HG03558 (cell line): ENCODE measurements at regions not wholly inside any gene's neighbourhood (a gene's known extent, or its start where the extent isn't known, plus 50 kb on each side); places are given as distances from the start of the nearest gene placed in this dataset.

ENCODE experiments used
- ATAC-seq: cut with Tn5 transposase; IDR thresholded peaks from one replicate; pipeline ENCODE4 v1.9.1; 2021; ENCODE audit warnings: moderate number of reproducible peaks; ENCODE audit not compliant: unreplicated experiment; ENCODE audit errors: extremely low read depth

DNA sequence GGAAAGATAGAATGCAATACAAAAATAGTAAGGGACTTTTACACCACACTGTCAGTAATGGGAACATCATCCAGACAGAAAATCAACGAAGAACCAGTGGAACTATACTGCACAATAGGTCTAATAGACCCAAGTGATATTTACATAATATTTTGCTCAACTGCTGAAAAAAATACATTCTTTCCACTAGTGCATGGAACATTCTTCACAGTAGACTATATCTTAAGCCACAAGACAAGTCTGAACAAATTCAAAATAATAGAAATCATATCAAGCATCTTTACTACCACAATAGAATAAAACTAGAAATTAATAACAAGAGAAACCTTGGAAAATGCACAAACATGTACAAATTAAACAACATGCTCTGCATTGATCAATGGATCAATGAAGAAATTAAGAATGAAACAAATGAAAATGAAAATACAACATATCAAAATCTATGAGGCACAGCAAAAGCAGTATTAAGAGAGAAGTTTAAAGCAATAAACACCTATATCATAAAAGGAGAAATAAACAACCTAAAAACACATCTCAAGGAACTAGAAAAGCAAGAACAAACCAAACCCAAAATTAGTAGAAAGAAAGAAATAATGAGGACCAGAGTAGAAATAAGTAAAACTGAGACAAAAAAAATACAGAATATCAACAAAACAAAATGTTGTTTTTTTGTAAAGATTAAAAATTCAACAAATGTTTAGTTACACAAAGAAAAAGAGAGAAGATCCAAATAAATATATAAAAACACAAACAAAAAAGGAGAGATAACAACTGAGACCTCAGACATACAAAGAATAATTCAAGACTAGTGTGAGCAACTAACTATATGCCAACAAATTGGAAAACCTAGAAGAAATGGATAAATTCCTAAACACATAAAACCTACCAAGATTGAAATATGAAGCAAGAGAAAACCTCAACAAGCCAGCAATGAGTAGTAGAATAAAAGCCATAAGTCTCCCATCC, 51.5 kb upstream of the ANTXR2 start:
- no peak for ATAC-seq
